ENCODE measurements at regions not wholly inside any gene's neighbourhood (a gene's known extent, or its start where the extent isn't known, plus 50 kb on each side); places are given as distances from the start of the nearest gene placed in this dataset.

DNA sequence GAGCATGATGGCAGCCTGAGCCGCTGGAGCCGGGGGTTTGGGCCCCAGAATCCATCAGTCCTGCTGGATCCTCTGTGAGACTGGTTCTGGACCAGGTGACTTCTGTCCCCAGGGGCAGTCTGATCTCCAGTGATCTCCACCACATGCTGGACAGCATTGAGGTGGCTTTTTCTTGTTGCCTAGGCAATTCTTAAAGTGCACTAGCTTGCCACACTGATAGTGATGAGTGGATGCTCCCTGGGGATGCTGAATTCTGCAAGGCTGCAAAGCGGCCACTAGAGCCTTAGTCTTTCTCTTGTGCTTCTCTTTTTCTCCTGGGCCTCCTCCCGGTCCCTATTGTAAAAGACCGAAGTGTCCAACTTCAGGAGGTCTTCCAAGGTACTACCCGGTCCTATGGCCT lies 70.4 kb upstream of the ATP11B start:
- TF ChIP-seq, protein P1, sequence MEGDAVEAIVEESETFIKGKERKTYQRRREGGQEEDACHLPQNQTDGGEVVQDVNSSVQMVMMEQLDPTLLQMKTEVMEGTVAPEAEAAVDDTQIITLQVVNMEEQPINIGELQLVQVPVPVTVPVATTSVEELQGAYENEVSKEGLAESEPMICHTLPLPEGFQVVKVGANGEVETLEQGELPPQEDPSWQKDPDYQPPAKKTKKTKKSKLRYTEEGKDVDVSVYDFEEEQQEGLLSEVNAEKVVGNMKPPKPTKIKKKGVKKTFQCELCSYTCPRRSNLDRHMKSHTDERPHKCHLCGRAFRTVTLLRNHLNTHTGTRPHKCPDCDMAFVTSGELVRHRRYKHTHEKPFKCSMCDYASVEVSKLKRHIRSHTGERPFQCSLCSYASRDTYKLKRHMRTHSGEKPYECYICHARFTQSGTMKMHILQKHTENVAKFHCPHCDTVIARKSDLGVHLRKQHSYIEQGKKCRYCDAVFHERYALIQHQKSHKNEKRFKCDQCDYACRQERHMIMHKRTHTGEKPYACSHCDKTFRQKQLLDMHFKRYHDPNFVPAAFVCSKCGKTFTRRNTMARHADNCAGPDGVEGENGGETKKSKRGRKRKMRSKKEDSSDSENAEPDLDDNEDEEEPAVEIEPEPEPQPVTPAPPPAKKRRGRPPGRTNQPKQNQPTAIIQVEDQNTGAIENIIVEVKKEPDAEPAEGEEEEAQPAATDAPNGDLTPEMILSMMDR (IDR thresholded peaks at IDR 0.05): no peak
- TF ChIP-seq POLR2A (IDR thresholded peaks at IDR 0.05): no peak

Measured in testis (tissue), 2 donors.